ENCODE measurements at regions not wholly inside any gene's neighbourhood (a gene's known extent, or its start where the extent isn't known, plus 50 kb on each side); places are given as distances from the start of the nearest gene placed in this dataset.

GRCh38 chr13:79796136-79796535 lies 315.2 kb downstream of the NDFIP2 start:
- Histone ChIP-seq H3K4me3 (no peak overlapping the region), H3K27me3 (ENCODE audit: insufficient read depth) (no peaks in the 10 kb centered on the region), H3K4me1 (ENCODE audit: insufficient read depth) (no peaks in the 10 kb centered on the region; the same call in 1 of the 2 replicates), H3F3A (replicated peaks; ENCODE audit: low read depth) (no peaks in the 10 kb centered on the region), H3K36me3 (ENCODE audit: insufficient read depth) (no peaks in the 10 kb centered on the region), H3K27ac (ENCODE audit: low read depth) (no peak overlapping the region), H3K4me2 (no peak overlapping the region), H4K20me1 (replicated peaks; ENCODE audit: insufficient read depth) (no peaks in the 10 kb centered on the region; the same call in 1 of the 2 replicates), H3K79me2 (replicated peaks; ENCODE audit: insufficient read depth) (no peaks in the 10 kb centered on the region), H2AFZ (no peak overlapping the region), H3K9me2 (ENCODE audit: insufficient read depth) (peaks cover 12% of the 10 kb centered on the region; the same call in 1 of the 2 replicates)
- peaks cover 3% of the 10 kb centered on the region; the same call in 2 of the 3 replicates for H3K4me1 Mint-ChIP-seq
- H3K27ac Mint-ChIP-seq: no peak overlapping the region
- no peaks in the 10 kb centered on the region for H3K27me3 Mint-ChIP-seq (ENCODE audit: insufficient read depth, low read depth, poor library complexity)
- H3K9me3 Mint-ChIP-seq: no peaks in the 10 kb centered on the region
- no peak overlapping the region for H3K4me3 Mint-ChIP-seq
- H3K36me3 Mint-ChIP-seq (ENCODE audit: low read depth): no peaks in the 10 kb centered on the region
- DNase-seq (ENCODE audit: low spot score) (no peak), ATAC-seq (no peak)
- no peak for TF ChIP-seq JUNB (IDR thresholded peaks at IDR 0.05; ENCODE audit: unreplicated experiment)
- no peak for TF ChIP-seq ETS1 (IDR thresholded peaks at IDR 0.05)
- no peak for TF ChIP-seq REST (IDR thresholded peaks at IDR 0.05; ENCODE audit: unreplicated experiment)
- no peak for TF ChIP-seq ZNF462 (CRISPR knock-in tag; IDR thresholded peaks at IDR 0.05)
- TF ChIP-seq ZNF114 (CRISPR knock-in tag; IDR thresholded peaks at IDR 0.05): no peak
- no peak for TF ChIP-seq EZH2 (IDR thresholded peaks at IDR 0.05; ENCODE audit: low read depth, unreplicated experiment)
- TF ChIP-seq CREB1 (CRISPR knock-in tag; IDR thresholded peaks at IDR 0.05; ENCODE audit: low read depth): no peak
- TF ChIP-seq ZNF331 (CRISPR knock-in tag; IDR thresholded peaks at IDR 0.05; ENCODE audit: low read depth): no peak
- TF ChIP-seq EZH2phosphoT487 (IDR thresholded peaks at IDR 0.05; ENCODE audit: unreplicated experiment): no peak
- TF ChIP-seq CTCF (conservative IDR thresholded peaks at IDR 0.05; ENCODE audit: low read depth in 2 of 2): no peak
- no peak for TF ChIP-seq NANOG (IDR thresholded peaks at IDR 0.05; ENCODE audit: borderline replicate concordance)
- no peak for TF ChIP-seq STAT1 (IDR thresholded peaks at IDR 0.05; ENCODE audit: unreplicated experiment)
- TF ChIP-seq POLR2AphosphoS5 (IDR thresholded peaks at IDR 0.05; ENCODE audit: low read depth): no peak

All from GM23338 (cell line).